CD14-positive monocyte (primary cell): ENCODE measurements at regions not wholly inside any gene's neighbourhood (a gene's known extent, or its start where the extent isn't known, plus 50 kb on each side); places are given as distances from the start of the nearest gene placed in this dataset.

Experiments
- DNase-seq, 3 donors: peaks; one replicate each; pipeline ENCODE4 v3.0.0-alpha.2; 2011 to 2022
- H2AFZ ChIP-seq: 2 replicates; pipeline ENCODE4 v1.6.0; 2012; ENCODE audit warnings: mild to moderate bottlenecking, low read depth, low read length, inconsistent platforms; ENCODE audit not compliant: insufficient read depth, poor library complexity, severe bottlenecking
- H3K27ac ChIP-seq, 2 donors: 1 replicate in 1 of 2; 2 replicates in 1 of 2; pipeline ENCODE4 v1.5.1; 2012 to 2013; ENCODE audit warnings: low read length in 2 of 2, control low read depth in 1 of 2, inconsistent platforms in 1 of 2, low read depth in 1 of 2, mild to moderate bottlenecking in 1 of 2
- H3K27me3 ChIP-seq, 2 donors: one replicate each; pipeline versions ENCODE4 v1.6.0 to v1.6.1; 2011 to 2013; ENCODE audit warnings: low read length in 2 of 2; ENCODE audit not compliant: control insufficient read depth in 2 of 2, insufficient read depth in 2 of 2
- H3K36me3 ChIP-seq, 2 donors: replicated peaks in 1 of 2; 1 replicate in 1 of 2; 2 replicates in 1 of 2; pipeline versions ENCODE4 v1.5.1 to v1.6.1; 2012 to 2013; ENCODE audit warnings: low read length in 2 of 2, control low read depth in 1 of 2, inconsistent platforms in 1 of 2, mild to moderate bottlenecking in 1 of 2; ENCODE audit not compliant: insufficient read depth in 2 of 2, control insufficient read depth in 1 of 2
- H3K4me1 ChIP-seq, 2 donors: 1 replicate in 1 of 2; 2 replicates in 1 of 2; pipeline versions ENCODE4 v1.5.1 to v1.6.1; 2012 to 2013; ENCODE audit warnings: low read length in 2 of 2, control low read depth in 1 of 2, inconsistent platforms in 1 of 2, mild to moderate bottlenecking in 1 of 2, moderate library complexity in 1 of 2; ENCODE audit not compliant: insufficient read depth in 2 of 2, control insufficient read depth in 1 of 2
- H3K4me2 ChIP-seq: replicated peaks from 2 replicates; pipeline ENCODE3; 2012; ENCODE audit warnings: low read length, moderate library complexity, mild to moderate bottlenecking; ENCODE audit not compliant: poor library complexity, severe bottlenecking; ENCODE audit errors: extremely low read depth
- H3K4me3 ChIP-seq, 3 experiments: fragments of 200-600 bp in 1 of 3; sonication (generic) in 1 of 3; replicated peaks in 1 of 3; 1 replicate in 2 of 3; 2 replicates in 1 of 3; pipeline ENCODE4 v1.5.1; 2011 to 2013; ENCODE audit warnings: low read length in 3 of 3, mild to moderate bottlenecking in 3 of 3, control low read depth in 2 of 3, low read depth in 2 of 3, inconsistent platforms in 1 of 3, moderate library complexity in 1 of 3
- H3K79me2 ChIP-seq: 2 replicates; pipeline ENCODE4 v1.6.0; 2012; ENCODE audit warnings: mild to moderate bottlenecking, control low read depth, inconsistent platforms, low read length, moderate library complexity; ENCODE audit not compliant: insufficient read depth
- H3K9ac ChIP-seq: 2 replicates; pipeline ENCODE4 v1.6.0; 2017; ENCODE audit warnings: low read length, mild to moderate bottlenecking; ENCODE audit not compliant: insufficient read depth, poor library complexity, severe bottlenecking
- H3K9me3 ChIP-seq, 2 donors: replicated peaks in 1 of 2; 1 replicate in 1 of 2; 2 replicates in 1 of 2; pipeline versions ENCODE4 v1.5.1 to v1.6.1; 2012 to 2013; ENCODE audit warnings: low read length in 2 of 2, control low read depth in 1 of 2; ENCODE audit not compliant: control insufficient read depth in 1 of 2, insufficient read depth in 1 of 2
- H4K20me1 ChIP-seq: 2 replicates; pipeline ENCODE4 v1.6.0; 2012; ENCODE audit warnings: mild to moderate bottlenecking, low read length, control low read depth, moderate library complexity; ENCODE audit not compliant: insufficient read depth
- H3K27ac Mint-ChIP-seq, 7 donors: one replicate each; pipeline ENCODE4 v1.8.0; 2020; ENCODE audit warnings: mild to moderate bottlenecking in 7 of 7, mixed read lengths in 7 of 7, moderate library complexity in 6 of 7, inconsistent platforms in 2 of 7
- H3K27me3 Mint-ChIP-seq, 3 donors: one replicate each; pipeline ENCODE4 v1.8.0; 2021 to 2022; ENCODE audit warnings: low read depth in 3 of 3, mild to moderate bottlenecking in 3 of 3, mixed read lengths in 3 of 3, moderate library complexity in 3 of 3, inconsistent platforms in 1 of 3
- H3K36me3 Mint-ChIP-seq, 2 donors: one replicate each; pipeline ENCODE4 v1.8.0; 2020; ENCODE audit warnings: mixed read lengths in 2 of 2, inconsistent platforms in 1 of 2, mild to moderate bottlenecking in 1 of 2
- H3K4me1 Mint-ChIP-seq: one replicate; pipeline ENCODE4 v1.8.0; 2020; ENCODE audit warnings: mild to moderate bottlenecking, mixed read lengths
- H3K4me3 Mint-ChIP-seq, 2 donors: one replicate each; pipeline ENCODE4 v1.8.0; 2020; ENCODE audit warnings: mild to moderate bottlenecking in 2 of 2, mixed read lengths in 2 of 2, moderate library complexity in 1 of 2
- H3K9me3 Mint-ChIP-seq, 7 donors: one replicate each; pipeline ENCODE4 v1.8.0; 2020 to 2022; ENCODE audit warnings: mixed read lengths in 7 of 7, mild to moderate bottlenecking in 6 of 7, moderate library complexity in 6 of 7, inconsistent platforms in 2 of 7
- CTCF ChIP-seq: fragments of 200-600 bp; IDR thresholded peaks from one replicate; pipeline ENCODE4 v1.8.0; 2022; ENCODE audit warnings: antibody characterized with exemption, mild to moderate bottlenecking
- WGBS: methylation state at CpG from one replicate; pipeline ENCODE4 v1.1.5; 2013; ENCODE audit warnings: missing lambda C conversion rate; ENCODE audit not compliant: insufficient coverage; 5-methylcytosine and 5-hydroxymethylcytosine counted together
- intact Hi-C, 2 donors: fragments of 100-400 bp; cut with micrococcal nuclease; formaldehyde crosslinking; loops; one replicate each; pipeline versions ENCODE4 v1.15.0 to v1.15.1; 2023

- Mint-ChIP-seq H3K4me3 (no peak overlapping the region), H3K27me3 (no peaks in the 10 kb centered on the region), H3K9me3 (peaks cover 0 to 12% (median 4%) of the 10 kb centered on the region in 7 donors), H3K27ac (no peak overlapping the region), H3K36me3 (no peaks in the 10 kb centered on the region), H3K4me1 (no peaks in the 10 kb centered on the region)
- Histone ChIP-seq H3K27ac (no peak overlapping the region), H3K9me3 (peaks cover 0 to 7% of the 10 kb centered on the region in 2 donors), H3K4me2 (no peak overlapping the region), H3K4me3 (no peak overlapping the region), H3K79me2 (no peaks in the 10 kb centered on the region), H2AFZ (no peak overlapping the region), H4K20me1 (no peaks in the 10 kb centered on the region), H3K9ac (no peak overlapping the region), H3K27me3 (no peaks in the 10 kb centered on the region), H3K4me1 (no peaks in the 10 kb centered on the region), H3K36me3 (no peaks in the 10 kb centered on the region)
- no peak for DNase-seq
- TF ChIP-seq CTCF, result no peak
- intact Hi-C loops, result no loop called here
Observed at GRCh38 chr2:14524803-14525080, 107.8 kb upstream of the LRATD1 start.

GRCh38 chr2:14530506-14530905, 102.0 kb upstream of the LRATD1 start:
- no peaks in the 10 kb centered on the region for H3K4me1 Mint-ChIP-seq
- intact Hi-C loops, result no loop called here
- no peak overlapping the region for H3K4me2 ChIP-seq

More at GRCh38 chr2:14530506-14530905, 102.0 kb upstream of the LRATD1 start:
- H3K36me3 Mint-ChIP-seq, result no peaks in the 10 kb centered on the region
- no peak overlapping the region for H3K4me3 Mint-ChIP-seq
- TF ChIP-seq CTCF, result no peak
- H3K36me3 ChIP-seq, result no peaks in the 10 kb centered on the region
- no peaks in the 10 kb centered on the region for H3K27me3 Mint-ChIP-seq
- no peak overlapping the region for H3K27ac ChIP-seq
- H3K9me3 ChIP-seq, result peaks cover 5% of the 10 kb centered on the region in 2 donors
- no peak overlapping the region for H3K27ac Mint-ChIP-seq
- H3K9me3 Mint-ChIP-seq, result peaks cover 0 to 17% (median 0%) of the 10 kb centered on the region in 7 donors
- no peak overlapping the region for H3K9ac ChIP-seq
- no peak for DNase-seq
- H3K4me1 ChIP-seq, result no peaks in the 10 kb centered on the region
- WGBS, result 83% methylated on average over 1 of the region's 3 CpGs
- H3K27me3 ChIP-seq, result no peaks in the 10 kb centered on the region
- no peak overlapping the region for H3K4me3 ChIP-seq
- H2AFZ ChIP-seq, result no peak overlapping the region
- H4K20me1 ChIP-seq, result no peaks in the 10 kb centered on the region
- no peaks in the 10 kb centered on the region for H3K79me2 ChIP-seq
